B cell (primary cell): ENCODE measurements at regions not wholly inside any gene's neighbourhood (a gene's known extent, or its start where the extent isn't known, plus 50 kb on each side); places are given as distances from the start of the nearest gene placed in this dataset.

Experiments
- CTCF ChIP-seq: fragments of 200-600 bp; IDR thresholded peaks from one replicate; pipeline ENCODE4 v1.8.0; 2022; ENCODE audit warnings: antibody characterized with exemption, mild to moderate bottlenecking
- EZH2 ChIP-seq: IDR thresholded peaks from 2 replicates; pipeline ENCODE4 v1.6.1; 2012; ENCODE audit warnings: borderline replicate concordance, low read depth, mild to moderate bottlenecking, moderate library complexity, low read length; ENCODE audit not compliant: insufficient read depth, poor library complexity, severe bottlenecking

GRCh38 chr15:37751401-37751800 is 183.0 kb upstream of the TMCO5A start:
- TF ChIP-seq CTCF = no peak
- TF ChIP-seq EZH2 = no peak
